ENCODE measurements at regions not wholly inside any gene's neighbourhood (a gene's known extent, or its start where the extent isn't known, plus 50 kb on each side); places are given as distances from the start of the nearest gene placed in this dataset.

GRCh38 chr3:135454890-135455289 is 510.6 kb upstream of the PPP2R3A start:
- Histone ChIP-seq H3K27me3 (ENCODE audit: control insufficient read depth, insufficient read depth, low read length) (no peaks in the 10 kb centered on the region), H3K56ac (ENCODE audit: extremely low read depth, insufficient read depth, low read length) (no peak overlapping the region), H3K9me1 (ENCODE audit: insufficient read depth, low read length) (no peaks in the 10 kb centered on the region), H2AK5ac (ENCODE audit: low read depth, low read length) (no peak overlapping the region), H3K27ac (ENCODE audit: insufficient read depth, low read length) (no peak overlapping the region), H2AFZ (replicated peaks; ENCODE audit: low read length, poor library complexity) (no peak overlapping the region), H2AK9ac (replicated peaks; ENCODE audit: low read depth, low read length, poor library complexity) (no peak overlapping the region), H4K8ac (ENCODE audit: low read depth in 2 of 2, low read length in 2 of 2) (no peak overlapping the region), H4K5ac (ENCODE audit: low read depth, low read length) (no peak overlapping the region), H2BK120ac (ENCODE audit: low read depth, low read length) (no peak overlapping the region), H2BK20ac (ENCODE audit: low read depth, low read length) (no peak overlapping the region), H3K36me3 (ENCODE audit: control insufficient read depth, insufficient read depth, low read length) (no peaks in the 10 kb centered on the region), H3K79me1 (ENCODE audit: low read depth in 1 of 2, low read length in 2 of 2) (no peaks in the 10 kb centered on the region), H3K4me2 (ENCODE audit: low read depth, low read length) (no peak overlapping the region), H3K4me3 (ENCODE audit: insufficient read depth, low read depth, low read length) (no peak overlapping the region), H3K4me1 (ENCODE audit: control insufficient read depth, insufficient read depth, low read length) (no peaks in the 10 kb centered on the region), H2BK5ac (ENCODE audit: low read depth, low read length, poor library complexity, severe bottlenecking) (no peak overlapping the region), H3K23ac (ENCODE audit: low read depth, low read length) (no peak overlapping the region), H2BK15ac (ENCODE audit: low read depth, low read length) (no peak overlapping the region), H3K9ac (ENCODE audit: low read depth, low read length) (no peak overlapping the region), H3K14ac (replicated peaks; ENCODE audit: low read depth, low read length) (no peak overlapping the region), H4K20me1 (ENCODE audit: insufficient read depth, low read length) (no peaks in the 10 kb centered on the region), H3K18ac (ENCODE audit: low read depth, low read length) (no peak overlapping the region), H3K4ac (ENCODE audit: low read depth, low read length) (no peak overlapping the region), H3K9me3 (ENCODE audit: control insufficient read depth, insufficient read depth, low read length) (peaks cover 4% of the 10 kb centered on the region; the same call in 1 of the 2 replicates), H4K91ac (ENCODE audit: insufficient read depth, low read depth, low read length) (no peak overlapping the region)
- ChIA-PET POLR2A (ENCODE audit: unreplicated experiment) (no interaction called here), CTCF (no interaction called here)
- in situ Hi-C loops (cut with MboI; ENCODE audit: low sequenced_read_pairs): no loop called here
- BruUV-seq (replicated peaks): no TSS peak
- no peak for DNase-seq
- no peak for TF ChIP-seq NFE2L2 (IDR thresholded peaks at IDR 0.05; ENCODE audit: low read depth, low read length)
- TF ChIP-seq, protein P1, sequence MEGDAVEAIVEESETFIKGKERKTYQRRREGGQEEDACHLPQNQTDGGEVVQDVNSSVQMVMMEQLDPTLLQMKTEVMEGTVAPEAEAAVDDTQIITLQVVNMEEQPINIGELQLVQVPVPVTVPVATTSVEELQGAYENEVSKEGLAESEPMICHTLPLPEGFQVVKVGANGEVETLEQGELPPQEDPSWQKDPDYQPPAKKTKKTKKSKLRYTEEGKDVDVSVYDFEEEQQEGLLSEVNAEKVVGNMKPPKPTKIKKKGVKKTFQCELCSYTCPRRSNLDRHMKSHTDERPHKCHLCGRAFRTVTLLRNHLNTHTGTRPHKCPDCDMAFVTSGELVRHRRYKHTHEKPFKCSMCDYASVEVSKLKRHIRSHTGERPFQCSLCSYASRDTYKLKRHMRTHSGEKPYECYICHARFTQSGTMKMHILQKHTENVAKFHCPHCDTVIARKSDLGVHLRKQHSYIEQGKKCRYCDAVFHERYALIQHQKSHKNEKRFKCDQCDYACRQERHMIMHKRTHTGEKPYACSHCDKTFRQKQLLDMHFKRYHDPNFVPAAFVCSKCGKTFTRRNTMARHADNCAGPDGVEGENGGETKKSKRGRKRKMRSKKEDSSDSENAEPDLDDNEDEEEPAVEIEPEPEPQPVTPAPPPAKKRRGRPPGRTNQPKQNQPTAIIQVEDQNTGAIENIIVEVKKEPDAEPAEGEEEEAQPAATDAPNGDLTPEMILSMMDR (conservative IDR thresholded peaks at IDR 0.05; ENCODE audit: low read depth, low read length): no peak
- no peak for TF ChIP-seq SMC3 (IDR thresholded peaks at IDR 0.05; ENCODE audit: low read depth, low read length)
- TF ChIP-seq MAZ (IDR thresholded peaks at IDR 0.05; ENCODE audit: borderline replicate concordance, low read depth, low read length): no peak
- TF ChIP-seq, protein P2, sequence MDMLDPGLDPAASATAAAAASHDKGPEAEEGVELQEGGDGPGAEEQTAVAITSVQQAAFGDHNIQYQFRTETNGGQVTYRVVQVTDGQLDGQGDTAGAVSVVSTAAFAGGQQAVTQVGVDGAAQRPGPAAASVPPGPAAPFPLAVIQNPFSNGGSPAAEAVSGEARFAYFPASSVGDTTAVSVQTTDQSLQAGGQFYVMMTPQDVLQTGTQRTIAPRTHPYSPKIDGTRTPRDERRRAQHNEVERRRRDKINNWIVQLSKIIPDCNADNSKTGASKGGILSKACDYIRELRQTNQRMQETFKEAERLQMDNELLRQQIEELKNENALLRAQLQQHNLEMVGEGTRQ (IDR thresholded peaks at IDR 0.05; ENCODE audit: low read depth, low read length): no peak
- TF ChIP-seq BHLHE40 (IDR thresholded peaks at IDR 0.05; ENCODE audit: low read depth, low read length): no peak
- no peak for TF ChIP-seq FOS (IDR thresholded peaks at IDR 0.05; ENCODE audit: low read depth, low read length)
- no peak for TF ChIP-seq POLR2A (IDR thresholded peaks at IDR 0.05; ENCODE audit: low read depth, low read length)
- TF ChIP-seq RCOR1 (IDR thresholded peaks at IDR 0.05; ENCODE audit: insufficient replicate concordance, low read length): no peak
- no peak for TF ChIP-seq ELK1 (IDR thresholded peaks at IDR 0.05; ENCODE audit: borderline replicate concordance, low read depth, low read length)
- no peak for TF ChIP-seq MAFK (IDR thresholded peaks at IDR 0.05; ENCODE audit: low read depth, low read length)
- no peak for TF ChIP-seq RFX5 (IDR thresholded peaks at IDR 0.05; ENCODE audit: low read depth, low read length)
- TF ChIP-seq RAD21 (IDR thresholded peaks at IDR 0.05; ENCODE audit: low read length): no peak
- no peak for TF ChIP-seq CHD1 (IDR thresholded peaks at IDR 0.05; ENCODE audit: low read depth, low read length)
- TF ChIP-seq MXI1 (IDR thresholded peaks at IDR 0.05; ENCODE audit: borderline replicate concordance, low read depth, low read length): no peak
- no peak for TF ChIP-seq CEBPB (IDR thresholded peaks at IDR 0.05; ENCODE audit: low read depth, low read length)
- dilution Hi-C loops (cut with HindIII; ENCODE audit: low sequenced_read_pairs, unreplicated experiment): no loop called here
- no CpG with 5 or more reads among the region's 4 CpGs for WGBS, 2 experiments (ENCODE audit: extremely low coverage in 2 of 2, insufficient read length in 1 of 2)
- ATAC-seq (ENCODE audit: low read depth): no peak
- intact Hi-C loops (cut with micrococcal nuclease): no loop called here
